ENCODE measurements at regions not wholly inside any gene's neighbourhood (a gene's known extent, or its start where the extent isn't known, plus 50 kb on each side); places are given as distances from the start of the nearest gene placed in this dataset.

- DNase-seq (ENCODE audit: low spot score), result no peak
- Histone ChIP-seq H3K4me3 (ENCODE audit: low read depth, low read length, poor library complexity, severe bottlenecking) (no peak overlapping the region), H3K36me3 (ENCODE audit: insufficient read depth, low read length, poor library complexity, severe bottlenecking) (no peaks in the 10 kb centered on the region), H3K27me3 (replicated peaks; ENCODE audit: insufficient read depth, low read depth, low read length, poor library complexity) (no peaks in the 10 kb centered on the region), H3K27ac (ENCODE audit: low read depth, low read length, poor library complexity, severe bottlenecking) (no peak overlapping the region), H3K9me3 (ENCODE audit: low read depth, low read length, poor library complexity, severe bottlenecking) (no peaks in the 10 kb centered on the region), H3K4me1 (ENCODE audit: insufficient read depth, low read length, poor library complexity, severe bottlenecking) (no peaks in the 10 kb centered on the region)
- POLR2A ChIA-PET (ENCODE audit: low non-redundant PET), result no interaction called here
- TF ChIP-seq EZH2 (IDR thresholded peaks at IDR 0.05; ENCODE audit: borderline replicate concordance, low read depth, low read length, poor library complexity, severe bottlenecking) (no peak), CTCF (conservative IDR thresholded peaks at IDR 0.05; ENCODE audit: low read depth, low read length) (no peak)
- BruUV-seq (replicated peaks), result no TSS peak
- intact Hi-C loops (cut with micrococcal nuclease; ENCODE audit: unreplicated experiment), result loop anchor here (5.0 kb wide), 1 partner anchor 258 kb away; no protein-coding TSS in a partner anchor
- CTCF ChIA-PET, result no interaction called here
These were observed 214.3 kb upstream of the SGO1 start for GRCh38 chr3:20400281-20400680.

GRCh38 chr3:20396335-20396734, 210.3 kb upstream of the SGO1 start:
- POLR2A ChIA-PET (ENCODE audit: low non-redundant PET), result no interaction called here
- CTCF ChIA-PET, result no interaction called here
- no TSS peak for BruUV-seq (replicated peaks)

GRCh38 chr3:20395692-20396091, 209.7 kb upstream of the SGO1 start:
- Histone ChIP-seq H3K27me3 (replicated peaks; ENCODE audit: insufficient read depth, low read depth, low read length, poor library complexity) (no peaks in the 10 kb centered on the region), H3K36me3 (ENCODE audit: insufficient read depth, low read length, poor library complexity, severe bottlenecking) (no peaks in the 10 kb centered on the region), H3K9me3 (ENCODE audit: low read depth, low read length, poor library complexity, severe bottlenecking) (no peaks in the 10 kb centered on the region), H3K4me3 (ENCODE audit: low read depth, low read length, poor library complexity, severe bottlenecking) (no peak overlapping the region), H3K27ac (ENCODE audit: low read depth, low read length, poor library complexity, severe bottlenecking) (no peak overlapping the region), H3K4me1 (ENCODE audit: insufficient read depth, low read length, poor library complexity, severe bottlenecking) (no peaks in the 10 kb centered on the region)
- DNase-seq (ENCODE audit: low spot score), result no peak
- TF ChIP-seq CTCF (conservative IDR thresholded peaks at IDR 0.05; ENCODE audit: low read depth, low read length), result no peak
- TF ChIP-seq EZH2 (IDR thresholded peaks at IDR 0.05; ENCODE audit: borderline replicate concordance, low read depth, low read length, poor library complexity, severe bottlenecking), result no peak
- intact Hi-C loops (cut with micrococcal nuclease; ENCODE audit: unreplicated experiment), result no loop called here
- no TSS peak for BruUV-seq (replicated peaks)
- ChIA-PET POLR2A (ENCODE audit: low non-redundant PET) (no interaction called here), CTCF (no interaction called here)

More at GRCh38 chr3:20396335-20396734, 210.3 kb upstream of the SGO1 start:
- Histone ChIP-seq H3K4me1 (ENCODE audit: insufficient read depth, low read length, poor library complexity, severe bottlenecking) (no peaks in the 10 kb centered on the region), H3K4me3 (ENCODE audit: low read depth, low read length, poor library complexity, severe bottlenecking) (no peak overlapping the region), H3K36me3 (ENCODE audit: insufficient read depth, low read length, poor library complexity, severe bottlenecking) (no peaks in the 10 kb centered on the region), H3K9me3 (ENCODE audit: low read depth, low read length, poor library complexity, severe bottlenecking) (no peaks in the 10 kb centered on the region), H3K27ac (ENCODE audit: low read depth, low read length, poor library complexity, severe bottlenecking) (no peak overlapping the region), H3K27me3 (replicated peaks; ENCODE audit: insufficient read depth, low read depth, low read length, poor library complexity) (no peaks in the 10 kb centered on the region)
- TF ChIP-seq CTCF (conservative IDR thresholded peaks at IDR 0.05; ENCODE audit: low read depth, low read length), result no peak
- DNase-seq (ENCODE audit: low spot score), result no peak
- intact Hi-C loops (cut with micrococcal nuclease; ENCODE audit: unreplicated experiment), result no loop called here

Data from A673 (cell line).